ENCODE measurements at regions not wholly inside any gene's neighbourhood (a gene's known extent, or its start where the extent isn't known, plus 50 kb on each side); places are given as distances from the start of the nearest gene placed in this dataset.
A peak's percentile ranks its signal among the peaks of the same experiment; 100 is the strongest.

DNA sequence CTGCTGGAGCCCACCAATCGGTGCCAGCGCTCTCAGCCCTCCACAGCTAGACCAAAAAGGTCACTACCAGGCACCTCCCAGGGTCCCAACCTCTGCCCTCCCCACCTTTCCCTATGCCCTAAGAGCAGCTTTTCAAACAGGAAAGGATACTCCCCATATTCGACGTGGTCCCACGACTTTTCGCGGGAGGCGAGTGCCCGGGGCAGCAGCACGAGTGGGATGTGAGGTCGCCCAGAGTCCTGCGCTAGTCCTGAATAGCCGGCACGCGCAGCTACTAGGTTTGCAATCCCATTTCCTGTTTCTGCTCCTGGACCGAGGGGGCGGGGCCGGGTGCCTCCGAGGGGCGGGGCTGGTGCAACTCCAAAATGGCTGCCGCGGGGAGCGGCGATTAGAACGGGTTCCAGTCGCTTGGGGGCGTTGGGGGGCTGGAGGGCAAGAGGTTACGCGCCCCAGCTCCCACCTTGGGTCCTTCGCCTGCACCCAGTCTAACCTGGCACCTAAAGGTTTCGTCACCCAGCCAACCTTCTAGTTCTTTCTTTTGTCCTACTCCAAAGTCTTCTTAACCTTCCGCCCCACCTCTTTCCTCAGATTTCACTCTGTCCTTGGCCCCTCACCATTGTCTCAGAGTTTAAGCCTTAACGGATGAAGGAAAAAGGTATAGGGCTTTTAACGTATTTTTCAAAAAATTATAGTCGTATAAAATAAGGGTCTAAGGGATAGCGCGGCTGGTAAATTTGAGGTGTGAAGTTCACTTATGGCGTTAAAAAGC lies 85.0 kb upstream of the TENT5D start:
- H3K36me3 ChIP-seq (ENCODE audit: control insufficient read depth in 2 of 2, insufficient read depth in 1 of 2, low read length in 2 of 2), result no peaks in the 10 kb centered on the region
- CTCF ChIA-PET, result no interaction called here
- TF ChIP-seq ZFP41 (tag by site-specific recombination; IDR thresholded peaks at IDR 0.05; ENCODE audit: borderline replicate concordance), result no peak
- no peak for TF ChIP-seq SP3 (tag by site-specific recombination; IDR thresholded peaks at IDR 0.05)
- no peak for TF ChIP-seq ZNF202 (tag by site-specific recombination; IDR thresholded peaks at IDR 0.05; ENCODE audit: borderline replicate concordance)
- TF ChIP-seq ZSCAN30 (tag by site-specific recombination; IDR thresholded peaks at IDR 0.05), result no peak
- no peak for TF ChIP-seq ZBTB20 (tag by site-specific recombination; IDR thresholded peaks at IDR 0.05)
- H3K4me3 ChIP-seq (ENCODE audit: low read depth, low read length), result peak overlapping the region; percentile 9; the same call in 1 of the 2 replicates
- H3K9me3 ChIP-seq (ENCODE audit: control insufficient read depth, insufficient read depth, low read depth, low read length), result no peaks in the 10 kb centered on the region
- POLR2A ChIA-PET, result no interaction called here
- no peaks in the 10 kb centered on the region; the same call in 1 of the 2 replicates for H3K4me1 ChIP-seq (ENCODE audit: control insufficient read depth, insufficient read depth, low read length)
- H3K27ac ChIP-seq (ENCODE audit: extremely low read depth, low read depth, low read length), result no peak overlapping the region

DNA sequence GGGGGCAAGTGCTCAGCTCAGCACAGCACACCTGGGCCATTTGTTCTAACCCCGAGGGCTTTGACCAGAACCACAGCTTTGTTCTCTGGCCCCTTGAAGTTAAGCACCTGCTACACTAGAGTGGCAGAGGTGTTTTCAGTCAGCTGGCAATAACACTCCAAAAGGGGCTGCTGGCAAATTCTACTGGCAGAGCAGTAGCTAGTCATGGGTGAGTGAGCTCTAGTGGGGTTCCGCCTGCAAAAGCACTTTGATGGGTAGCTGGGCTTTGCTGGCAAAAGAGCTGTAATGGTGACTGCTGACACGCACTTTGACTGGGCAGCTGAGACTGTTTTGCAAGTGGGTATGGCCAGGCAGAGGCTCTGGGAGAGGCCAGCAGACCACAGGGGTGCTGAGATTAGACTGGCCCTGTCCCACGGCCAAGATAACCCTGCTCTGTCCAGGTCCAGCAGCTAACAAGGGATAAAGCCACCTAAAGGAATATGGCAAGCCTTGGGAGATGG lies 65.2 kb upstream of the TENT5D start:
- Histone ChIP-seq H3K36me3 (ENCODE audit: control insufficient read depth in 2 of 2, insufficient read depth in 1 of 2, low read length in 2 of 2) (no peaks in the 10 kb centered on the region), H3K4me3 (ENCODE audit: low read depth, low read length) (no peak overlapping the region), H3K4me1 (ENCODE audit: control insufficient read depth, insufficient read depth, low read length) (no peaks in the 10 kb centered on the region), H3K27ac (ENCODE audit: extremely low read depth, low read depth, low read length) (no peak overlapping the region), H3K9me3 (ENCODE audit: control insufficient read depth, insufficient read depth, low read depth, low read length) (no peaks in the 10 kb centered on the region; the same call in 1 of the 2 replicates)
- CTCF ChIA-PET, result no interaction called here
- no peak for TF ChIP-seq ZNF404 (tag by site-specific recombination; IDR thresholded peaks at IDR 0.05)
- TF ChIP-seq ZNF157 (tag by site-specific recombination; IDR thresholded peaks at IDR 0.05), result no peak
- TF ChIP-seq SETDB1 (IDR thresholded peaks at IDR 0.05; ENCODE audit: insufficient read length, low read length), result no peak
- no peak for TF ChIP-seq ZNF16 (tag by site-specific recombination; IDR thresholded peaks at IDR 0.05; ENCODE audit: low read depth)
- no peak for TF ChIP-seq EGR2 (tag by site-specific recombination; IDR thresholded peaks at IDR 0.05; ENCODE audit: low read depth)
- no peak for TF ChIP-seq ZNF23 (tag by site-specific recombination; IDR thresholded peaks at IDR 0.05; ENCODE audit: borderline replicate concordance)
- no peak for TF ChIP-seq ZNF549 (tag by site-specific recombination; IDR thresholded peaks at IDR 0.05)
- no peak for TF ChIP-seq ZNF350 (tag by site-specific recombination; IDR thresholded peaks at IDR 0.05)
- TF ChIP-seq, protein P1, sequence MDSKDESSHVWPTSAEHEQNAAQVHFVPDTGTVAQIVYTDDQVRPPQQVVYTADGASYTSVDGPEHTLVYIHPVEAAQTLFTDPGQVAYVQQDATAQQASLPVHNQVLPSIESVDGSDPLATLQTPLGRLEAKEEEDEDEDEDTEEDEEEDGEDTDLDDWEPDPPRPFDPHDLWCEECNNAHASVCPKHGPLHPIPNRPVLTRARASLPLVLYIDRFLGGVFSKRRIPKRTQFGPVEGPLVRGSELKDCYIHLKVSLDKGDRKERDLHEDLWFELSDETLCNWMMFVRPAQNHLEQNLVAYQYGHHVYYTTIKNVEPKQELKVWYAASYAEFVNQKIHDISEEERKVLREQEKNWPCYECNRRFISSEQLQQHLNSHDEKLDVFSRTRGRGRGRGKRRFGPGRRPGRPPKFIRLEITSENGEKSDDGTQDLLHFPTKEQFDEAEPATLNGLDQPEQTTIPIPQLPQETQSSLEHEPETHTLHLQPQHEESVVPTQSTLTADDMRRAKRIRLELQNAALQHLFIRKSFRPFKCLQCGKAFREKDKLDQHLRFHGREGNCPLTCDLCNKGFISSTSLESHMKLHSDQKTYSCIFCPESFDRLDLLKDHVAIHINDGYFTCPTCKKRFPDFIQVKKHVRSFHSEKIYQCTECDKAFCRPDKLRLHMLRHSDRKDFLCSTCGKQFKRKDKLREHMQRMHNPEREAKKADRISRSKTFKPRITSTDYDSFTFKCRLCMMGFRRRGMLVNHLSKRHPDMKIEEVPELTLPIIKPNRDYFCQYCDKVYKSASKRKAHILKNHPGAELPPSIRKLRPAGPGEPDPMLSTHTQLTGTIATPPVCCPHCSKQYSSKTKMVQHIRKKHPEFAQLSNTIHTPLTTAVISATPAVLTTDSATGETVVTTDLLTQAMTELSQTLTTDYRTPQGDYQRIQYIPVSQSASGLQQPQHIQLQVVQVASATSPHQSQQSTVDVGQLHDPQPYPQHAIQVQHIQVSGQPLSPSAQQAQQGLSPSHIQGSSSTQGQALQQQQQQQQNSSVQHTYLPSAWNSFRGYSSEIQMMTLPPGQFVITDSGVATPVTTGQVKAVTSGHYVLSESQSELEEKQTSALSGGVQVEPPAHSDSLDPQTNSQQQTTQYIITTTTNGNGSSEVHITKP (tag by site-specific recombination; IDR thresholded peaks at IDR 0.05), result no peak
- no peak for TF ChIP-seq ZNF571 (tag by site-specific recombination; IDR thresholded peaks at IDR 0.05)
- TF ChIP-seq TCF7L2 (IDR thresholded peaks at IDR 0.05; ENCODE audit: borderline replicate concordance, low read depth, low read length), result no peak
- no peak for TF ChIP-seq ZBTB7A (tag by site-specific recombination; IDR thresholded peaks at IDR 0.05; ENCODE audit: low read depth)
- TF ChIP-seq WT1 (tag by site-specific recombination; IDR thresholded peaks at IDR 0.05), result no peak
- no peak for TF ChIP-seq ZNF610 (tag by site-specific recombination; IDR thresholded peaks at IDR 0.05; ENCODE audit: borderline replicate concordance)
- no peak for TF ChIP-seq ZNF670 (tag by site-specific recombination; IDR thresholded peaks at IDR 0.05; ENCODE audit: low read depth)
- TF ChIP-seq ZNF184 (tag by site-specific recombination; IDR thresholded peaks at IDR 0.05), result no peak
- TF ChIP-seq ZNF426 (tag by site-specific recombination; IDR thresholded peaks at IDR 0.05), result no peak
- TF ChIP-seq, protein P2, sequence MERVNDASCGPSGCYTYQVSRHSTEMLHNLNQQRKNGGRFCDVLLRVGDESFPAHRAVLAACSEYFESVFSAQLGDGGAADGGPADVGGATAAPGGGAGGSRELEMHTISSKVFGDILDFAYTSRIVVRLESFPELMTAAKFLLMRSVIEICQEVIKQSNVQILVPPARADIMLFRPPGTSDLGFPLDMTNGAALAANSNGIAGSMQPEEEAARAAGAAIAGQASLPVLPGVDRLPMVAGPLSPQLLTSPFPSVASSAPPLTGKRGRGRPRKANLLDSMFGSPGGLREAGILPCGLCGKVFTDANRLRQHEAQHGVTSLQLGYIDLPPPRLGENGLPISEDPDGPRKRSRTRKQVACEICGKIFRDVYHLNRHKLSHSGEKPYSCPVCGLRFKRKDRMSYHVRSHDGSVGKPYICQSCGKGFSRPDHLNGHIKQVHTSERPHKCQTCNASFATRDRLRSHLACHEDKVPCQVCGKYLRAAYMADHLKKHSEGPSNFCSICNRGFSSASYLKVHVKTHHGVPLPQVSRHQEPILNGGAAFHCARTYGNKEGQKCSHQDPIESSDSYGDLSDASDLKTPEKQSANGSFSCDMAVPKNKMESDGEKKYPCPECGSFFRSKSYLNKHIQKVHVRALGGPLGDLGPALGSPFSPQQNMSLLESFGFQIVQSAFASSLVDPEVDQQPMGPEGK (tag by site-specific recombination; IDR thresholded peaks at IDR 0.05), result no peak
- TF ChIP-seq MEIS1 (CRISPR knock-in tag; IDR thresholded peaks at IDR 0.05; ENCODE audit: borderline replicate concordance), result no peak
- POLR2A ChIA-PET, result no interaction called here

Data from HEK293 (cell line).